ENCODE measurements at regions not wholly inside any gene's neighbourhood (a gene's known extent, or its start where the extent isn't known, plus 50 kb on each side); places are given as distances from the start of the nearest gene placed in this dataset.

DNA sequence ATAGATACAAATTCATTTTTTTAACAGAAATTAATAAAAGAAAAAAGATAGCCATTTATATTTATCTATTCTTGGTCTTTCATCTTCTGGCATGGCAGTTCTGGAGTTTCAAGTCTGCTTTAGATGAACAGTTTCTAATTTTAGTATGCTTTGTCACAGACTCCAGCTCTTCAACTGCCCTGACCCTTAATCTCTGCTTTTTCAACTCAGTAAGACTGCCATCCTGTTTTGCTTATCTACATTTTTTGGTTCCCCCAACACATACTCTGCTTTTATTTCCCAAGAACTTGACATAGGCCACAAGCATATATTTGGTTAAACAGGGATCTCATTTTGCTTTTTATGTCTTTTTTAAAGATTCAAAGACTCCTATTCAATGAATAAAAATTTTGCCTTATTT, 309.3 kb upstream of the KCND2 start:
- Histone ChIP-seq H4K20me1 (ENCODE audit: control insufficient read depth, extremely low read depth, insufficient read depth, low read length) (no peaks in the 10 kb centered on the region), H3K4me2 (ENCODE audit: control insufficient read depth, extremely low read depth, insufficient read depth, low read depth, low read length) (no peak overlapping the region), H3K9me3 (ENCODE audit: control insufficient read depth, low read depth, low read length) (no peaks in the 10 kb centered on the region), H3K79me2 (ENCODE audit: control insufficient read depth, insufficient read depth, low read length) (no peaks in the 10 kb centered on the region), H3K36me3 (ENCODE audit: control insufficient read depth in 2 of 2, extremely low read depth in 1 of 2, insufficient read depth in 2 of 2, low read length in 2 of 2) (no peaks in the 10 kb centered on the region), H3K27ac (ENCODE audit: control insufficient read depth, insufficient read depth, low read length) (no peak overlapping the region), H3K9ac (ENCODE audit: control insufficient read depth, extremely low read depth, insufficient read depth, low read length) (no peak overlapping the region), H3K9me1 (ENCODE audit: control insufficient read depth, extremely low read depth, insufficient read depth, low read length) (no peaks in the 10 kb centered on the region), H3K4me3 (ENCODE audit: control insufficient read depth in 2 of 3, extremely low read depth in 1 of 3, insufficient read depth in 2 of 3, low read depth in 1 of 3, low read length in 3 of 3) (no peak overlapping the region), H3K27me3 (ENCODE audit: control insufficient read depth, extremely low read depth, insufficient read depth, low read length) (no peaks in the 10 kb centered on the region), H3K4me1 (ENCODE audit: control insufficient read depth, extremely low read depth, insufficient read depth, low read length) (no peaks in the 10 kb centered on the region), H2AFZ (ENCODE audit: control insufficient read depth, low read length) (no peak overlapping the region)
- FAIRE-seq (no peak), DNase-seq (ENCODE audit: low read depth, low spot score) (no peak)
- TF ChIP-seq EZH2 (IDR thresholded peaks at IDR 0.05; ENCODE audit: low read length), result no peak
- TF ChIP-seq, protein P1, sequence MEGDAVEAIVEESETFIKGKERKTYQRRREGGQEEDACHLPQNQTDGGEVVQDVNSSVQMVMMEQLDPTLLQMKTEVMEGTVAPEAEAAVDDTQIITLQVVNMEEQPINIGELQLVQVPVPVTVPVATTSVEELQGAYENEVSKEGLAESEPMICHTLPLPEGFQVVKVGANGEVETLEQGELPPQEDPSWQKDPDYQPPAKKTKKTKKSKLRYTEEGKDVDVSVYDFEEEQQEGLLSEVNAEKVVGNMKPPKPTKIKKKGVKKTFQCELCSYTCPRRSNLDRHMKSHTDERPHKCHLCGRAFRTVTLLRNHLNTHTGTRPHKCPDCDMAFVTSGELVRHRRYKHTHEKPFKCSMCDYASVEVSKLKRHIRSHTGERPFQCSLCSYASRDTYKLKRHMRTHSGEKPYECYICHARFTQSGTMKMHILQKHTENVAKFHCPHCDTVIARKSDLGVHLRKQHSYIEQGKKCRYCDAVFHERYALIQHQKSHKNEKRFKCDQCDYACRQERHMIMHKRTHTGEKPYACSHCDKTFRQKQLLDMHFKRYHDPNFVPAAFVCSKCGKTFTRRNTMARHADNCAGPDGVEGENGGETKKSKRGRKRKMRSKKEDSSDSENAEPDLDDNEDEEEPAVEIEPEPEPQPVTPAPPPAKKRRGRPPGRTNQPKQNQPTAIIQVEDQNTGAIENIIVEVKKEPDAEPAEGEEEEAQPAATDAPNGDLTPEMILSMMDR (optimal IDR thresholded peaks at IDR 0.05 in 1 of 3, IDR thresholded peaks at IDR 0.05 in 1 of 3, conservative IDR thresholded peaks at IDR 0.05 in 1 of 3; ENCODE audit: extremely low read depth in 1 of 3, insufficient read depth in 2 of 3, low read length in 3 of 3), result no peak
- dilution Hi-C loops (cut with MboI; ENCODE audit: extremely low pct_ligation_motif_present, low sequenced_read_pairs), result no loop called here

DNA sequence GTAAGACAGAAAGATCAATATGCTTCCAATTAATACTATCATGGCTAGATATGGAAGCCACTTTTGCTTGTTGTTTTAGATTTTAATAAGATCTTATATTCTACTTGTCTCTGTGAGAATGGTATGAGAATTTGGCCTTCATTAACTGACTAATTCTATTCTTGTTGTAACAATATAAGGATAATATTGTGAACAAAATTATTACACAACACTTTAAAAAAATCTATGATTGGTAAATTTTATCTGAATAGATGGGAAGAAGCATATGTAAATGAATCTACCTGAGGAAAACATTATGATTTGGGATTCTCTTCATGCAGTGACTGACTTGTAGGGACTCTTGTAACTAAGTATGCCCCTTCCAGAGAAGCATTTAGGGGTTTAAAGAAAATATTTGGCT, 308.9 kb upstream of the KCND2 start:
- no peak for TF ChIP-seq EZH2 (IDR thresholded peaks at IDR 0.05; ENCODE audit: low read length)
- TF ChIP-seq, protein P1 (optimal IDR thresholded peaks at IDR 0.05 in 1 of 3, IDR thresholded peaks at IDR 0.05 in 1 of 3, conservative IDR thresholded peaks at IDR 0.05 in 1 of 3; ENCODE audit: extremely low read depth in 1 of 3, insufficient read depth in 2 of 3, low read length in 3 of 3), result no peak
- Histone ChIP-seq H3K79me2 (ENCODE audit: control insufficient read depth, insufficient read depth, low read length) (no peaks in the 10 kb centered on the region), H3K4me2 (ENCODE audit: control insufficient read depth, extremely low read depth, insufficient read depth, low read depth, low read length) (no peak overlapping the region), H3K27ac (ENCODE audit: control insufficient read depth, insufficient read depth, low read length) (no peak overlapping the region), H4K20me1 (ENCODE audit: control insufficient read depth, extremely low read depth, insufficient read depth, low read length) (no peaks in the 10 kb centered on the region), H3K4me1 (ENCODE audit: control insufficient read depth, extremely low read depth, insufficient read depth, low read length) (no peaks in the 10 kb centered on the region), H2AFZ (ENCODE audit: control insufficient read depth, low read length) (no peak overlapping the region), H3K36me3 (ENCODE audit: control insufficient read depth in 2 of 2, extremely low read depth in 1 of 2, insufficient read depth in 2 of 2, low read length in 2 of 2) (no peaks in the 10 kb centered on the region), H3K9ac (ENCODE audit: control insufficient read depth, extremely low read depth, insufficient read depth, low read length) (no peak overlapping the region), H3K9me3 (ENCODE audit: control insufficient read depth, low read depth, low read length) (no peaks in the 10 kb centered on the region), H3K9me1 (ENCODE audit: control insufficient read depth, extremely low read depth, insufficient read depth, low read length) (no peaks in the 10 kb centered on the region), H3K27me3 (ENCODE audit: control insufficient read depth, extremely low read depth, insufficient read depth, low read length) (no peaks in the 10 kb centered on the region), H3K4me3 (ENCODE audit: control insufficient read depth in 2 of 3, extremely low read depth in 1 of 3, insufficient read depth in 2 of 3, low read depth in 1 of 3, low read length in 3 of 3) (no peak overlapping the region)
- dilution Hi-C loops (cut with MboI; ENCODE audit: extremely low pct_ligation_motif_present, low sequenced_read_pairs), result no loop called here
- DNase-seq (ENCODE audit: low read depth, low spot score), result no peak
- FAIRE-seq, result no peak

Data from keratinocyte (primary cell).